ENCODE measurements at regions not wholly inside any gene's neighbourhood (a gene's known extent, or its start where the extent isn't known, plus 50 kb on each side); places are given as distances from the start of the nearest gene placed in this dataset.

GRCh38 chr2:58709687-58710354 is 468.7 kb upstream of the FANCL start:
- H3K4me3 ChIP-seq: no peak overlapping the region
- WGBS: 74% methylated on average over 1 of the region's 1 CpG

GRCh38 chr2:58709274-58709673 is 468.1 kb upstream of the FANCL start:
- no peak for TF ChIP-seq CTCF (IDR thresholded peaks at IDR 0.05)
- TF ChIP-seq POLR2AphosphoS5 (IDR thresholded peaks at IDR 0.05): no peak
- no peak for TF ChIP-seq EP300 (IDR thresholded peaks at IDR 0.05)
- no peak for TF ChIP-seq POLR2A (IDR thresholded peaks at IDR 0.05)
- H3K9me3 ChIP-seq: no peaks in the 10 kb centered on the region
- DNase-seq (ENCODE audit: low spot score in 2 of 2): no peak
- 74% methylated on average over 4 of the region's 4 CpGs for WGBS
- no peak overlapping the region for H3K27ac ChIP-seq
- no peaks in the 10 kb centered on the region for H3K27me3 ChIP-seq
- H3K36me3 ChIP-seq: no peaks in the 10 kb centered on the region
- H3K4me1 ChIP-seq: no peaks in the 10 kb centered on the region
- no peak overlapping the region for H3K4me3 ChIP-seq

More at GRCh38 chr2:58709687-58710354, 468.7 kb upstream of the FANCL start:
- Histone ChIP-seq H3K9me3 (no peaks in the 10 kb centered on the region), H3K27me3 (no peaks in the 10 kb centered on the region), H3K27ac (no peak overlapping the region), H3K36me3 (no peaks in the 10 kb centered on the region), H3K4me1 (no peaks in the 10 kb centered on the region)
- no peak for DNase-seq (ENCODE audit: low spot score in 2 of 2)
- TF ChIP-seq EP300 (IDR thresholded peaks at IDR 0.05) (no peak), POLR2AphosphoS5 (IDR thresholded peaks at IDR 0.05) (no peak), POLR2A (IDR thresholded peaks at IDR 0.05) (no peak), CTCF (IDR thresholded peaks at IDR 0.05) (no peak)

- no peaks in the 10 kb centered on the region for H3K36me3 ChIP-seq
- TF ChIP-seq POLR2A (IDR thresholded peaks at IDR 0.05) (no peak), POLR2AphosphoS5 (IDR thresholded peaks at IDR 0.05) (no peak), CTCF (IDR thresholded peaks at IDR 0.05) (no peak), EP300 (IDR thresholded peaks at IDR 0.05) (no peak)
- no peaks in the 10 kb centered on the region for H3K9me3 ChIP-seq
- H3K4me3 ChIP-seq: no peak overlapping the region
- no peaks in the 10 kb centered on the region for H3K4me1 ChIP-seq
- 71% methylated on average over 1 of the region's 1 CpG for WGBS
- H3K27me3 ChIP-seq: no peaks in the 10 kb centered on the region
- DNase-seq (ENCODE audit: low spot score in 2 of 2): no peak
- H3K27ac ChIP-seq: no peak overlapping the region
Measured at GRCh38 chr2:58708565-58708964, 467.4 kb upstream of the FANCL start.

GRCh38 chr2:58702302-58702885 is 461.3 kb upstream of the FANCL start:
- TF ChIP-seq EP300 (IDR thresholded peaks at IDR 0.05): no peak
- TF ChIP-seq CTCF (IDR thresholded peaks at IDR 0.05): no peak
- no peak for TF ChIP-seq POLR2AphosphoS5 (IDR thresholded peaks at IDR 0.05)
- TF ChIP-seq POLR2A (IDR thresholded peaks at IDR 0.05): no peak
- Histone ChIP-seq H3K9me3 (no peaks in the 10 kb centered on the region), H3K36me3 (no peaks in the 10 kb centered on the region), H3K27ac (no peak overlapping the region), H3K27me3 (no peaks in the 10 kb centered on the region), H3K4me3 (no peak overlapping the region), H3K4me1 (no peaks in the 10 kb centered on the region)
- no peak for DNase-seq (ENCODE audit: low spot score in 2 of 2)
- WGBS: 33% methylated on average over 2 of the region's 2 CpGs

GRCh38 chr2:58701688-58702301 is 460.7 kb upstream of the FANCL start:
- TF ChIP-seq POLR2AphosphoS5 (IDR thresholded peaks at IDR 0.05) (no peak), POLR2A (IDR thresholded peaks at IDR 0.05) (no peak), EP300 (IDR thresholded peaks at IDR 0.05) (no peak), CTCF (IDR thresholded peaks at IDR 0.05) (no peak)
- 89% methylated on average over 3 of the region's 3 CpGs for WGBS
- Histone ChIP-seq H3K36me3 (no peaks in the 10 kb centered on the region), H3K9me3 (no peaks in the 10 kb centered on the region), H3K4me3 (no peak overlapping the region), H3K4me1 (no peaks in the 10 kb centered on the region), H3K27me3 (no peaks in the 10 kb centered on the region), H3K27ac (no peak overlapping the region)
- DNase-seq (ENCODE audit: low spot score in 2 of 2): no peak
